ENCODE measurements at regions not wholly inside any gene's neighbourhood (a gene's known extent, or its start where the extent isn't known, plus 50 kb on each side); places are given as distances from the start of the nearest gene placed in this dataset.

DNA sequence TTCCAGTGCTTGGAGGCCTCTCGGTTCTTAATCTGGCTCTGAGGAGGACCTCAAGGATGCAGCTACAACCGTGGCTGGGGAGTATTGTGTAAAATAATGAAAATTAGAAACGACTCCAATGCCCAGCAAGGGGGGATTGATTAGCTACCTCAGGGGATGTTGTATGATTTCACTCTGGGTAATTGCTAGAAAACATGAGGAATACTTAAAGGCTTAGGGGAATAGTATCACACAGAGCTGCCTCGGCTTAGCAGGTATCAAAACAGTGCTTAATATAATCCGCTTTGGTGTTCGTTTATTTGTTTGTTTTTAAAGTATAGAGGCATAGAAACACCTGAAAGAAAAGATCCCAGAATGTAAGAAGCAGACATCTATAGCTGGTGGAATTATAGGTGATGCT is 102.5 kb downstream of the INHBB start:
- FAIRE-seq: no peak
- H4K5ac ChIP-seq (ENCODE audit: insufficient read length, low read depth, low read length): no peak overlapping the region
- no peak overlapping the region for H3K4me2 ChIP-seq (ENCODE audit: insufficient read depth in 1 of 2, low read depth in 2 of 2, low read length in 2 of 2)
- no peak overlapping the region for H3K23ac ChIP-seq (ENCODE audit: insufficient read length)
- H3K79me1 ChIP-seq (ENCODE audit: low read depth, low read length): no peaks in the 10 kb centered on the region
- no peak overlapping the region for H4K8ac ChIP-seq (ENCODE audit: extremely low read depth, insufficient read depth, low read length)
- POLR2A ChIA-PET (ENCODE audit: partially characterized antibody): no interaction called here
- CTCF ChIA-PET (ENCODE audit: partially characterized antibody): interaction anchor here (0.6 to 5.0 kb wide), 11 partner anchors 9 to 227 kb away, joined by 3 to 19 read pairs (median 7); no protein-coding TSS in a partner anchor
- H3K9ac ChIP-seq (replicated peaks in 1 of 4; ENCODE audit: extremely low read depth in 1 of 4, low read depth in 3 of 4, low read length in 3 of 4): no peak overlapping the region
- H3K36me3 ChIP-seq (ENCODE audit: control insufficient read depth in 2 of 4, insufficient read depth in 4 of 4, low read length in 3 of 4): no peaks in the 10 kb centered on the region
- H2BK20ac ChIP-seq (ENCODE audit: low read length): no peak overlapping the region
- TF ChIP-seq, protein P1, sequence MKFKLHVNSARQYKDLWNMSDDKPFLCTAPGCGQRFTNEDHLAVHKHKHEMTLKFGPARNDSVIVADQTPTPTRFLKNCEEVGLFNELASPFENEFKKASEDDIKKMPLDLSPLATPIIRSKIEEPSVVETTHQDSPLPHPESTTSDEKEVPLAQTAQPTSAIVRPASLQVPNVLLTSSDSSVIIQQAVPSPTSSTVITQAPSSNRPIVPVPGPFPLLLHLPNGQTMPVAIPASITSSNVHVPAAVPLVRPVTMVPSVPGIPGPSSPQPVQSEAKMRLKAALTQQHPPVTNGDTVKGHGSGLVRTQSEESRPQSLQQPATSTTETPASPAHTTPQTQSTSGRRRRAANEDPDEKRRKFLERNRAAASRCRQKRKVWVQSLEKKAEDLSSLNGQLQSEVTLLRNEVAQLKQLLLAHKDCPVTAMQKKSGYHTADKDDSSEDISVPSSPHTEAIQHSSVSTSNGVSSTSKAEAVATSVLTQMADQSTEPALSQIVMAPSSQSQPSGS (IDR thresholded peaks at IDR 0.05; ENCODE audit: low read length): no peak
- no peak for TF ChIP-seq YY1 (IDR thresholded peaks at IDR 0.05; ENCODE audit: low read depth, low read length)
- TF ChIP-seq MAFK (IDR thresholded peaks at IDR 0.05; ENCODE audit: low read depth, low read length): no peak
- no peak for TF ChIP-seq RXRA (IDR thresholded peaks at IDR 0.05; ENCODE audit: insufficient read depth, low read depth, low read length)
- no peak for TF ChIP-seq CHD1 (IDR thresholded peaks at IDR 0.05; ENCODE audit: low read depth, low read length)
- TF ChIP-seq POLR2A (IDR thresholded peaks at IDR 0.05; ENCODE audit: control extremely low read depth in 1 of 2, low read depth in 2 of 2, low read length in 2 of 2): no peak
- no peak for TF ChIP-seq ATF3 (IDR thresholded peaks at IDR 0.05; ENCODE audit: insufficient read depth, low read depth, low read length)
- TF ChIP-seq CTBP2 (IDR thresholded peaks at IDR 0.05; ENCODE audit: borderline replicate concordance, insufficient read depth, insufficient read length, low read length): no peak
- TF ChIP-seq SP2 (IDR thresholded peaks at IDR 0.05; ENCODE audit: low read length): no peak
- no peak for TF ChIP-seq CREB1 (IDR thresholded peaks at IDR 0.05)
- TF ChIP-seq, protein P2, sequence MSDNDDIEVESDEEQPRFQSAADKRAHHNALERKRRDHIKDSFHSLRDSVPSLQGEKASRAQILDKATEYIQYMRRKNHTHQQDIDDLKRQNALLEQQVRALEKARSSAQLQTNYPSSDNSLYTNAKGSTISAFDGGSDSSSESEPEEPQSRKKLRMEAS (IDR thresholded peaks at IDR 0.05): no peak
- H3K27ac ChIP-seq (ENCODE audit: low read depth, low read length): no peak overlapping the region
- H2BK120ac ChIP-seq (replicated peaks; ENCODE audit: low read depth, low read length): no peak overlapping the region
- WGBS, 2 experiments (ENCODE audit: extremely low coverage in 1 of 2, insufficient coverage in 1 of 2, insufficient read length in 1 of 2, insufficient replicate concordance in 2 of 2, low coverage in 1 of 2, low lambda C conversion rate in 2 of 2, missing lambda C conversion rate in 1 of 2): 89% methylated on average over 6 of the region's 6 CpGs; no CpG with 5 or more reads in 1 of the 2 experiments
- no peak overlapping the region for H2BK12ac ChIP-seq (ENCODE audit: low read depth, low read length)
- H3K4me1 ChIP-seq (replicated peaks in 1 of 4; ENCODE audit: control insufficient read depth in 3 of 4, insufficient read depth in 4 of 4, low read length in 3 of 4): peaks cover 0 to under 1% (median 0%) of the 10 kb centered on the region in 4 experiments; a peak in 2 of 7 replicates
- peaks cover 0 to 2% of the 10 kb centered on the region in 2 experiments for H4K20me1 ChIP-seq (replicated peaks in 1 of 2; ENCODE audit: control insufficient read depth in 1 of 2, insufficient read depth in 2 of 2, low read length in 2 of 2)
- no peaks in the 10 kb centered on the region for H3K23me2 ChIP-seq (ENCODE audit: low read depth, low read length)
- no peak overlapping the region for H3K56ac ChIP-seq (replicated peaks; ENCODE audit: insufficient read length, low read depth, low read length)
- no peak overlapping the region for H2BK5ac ChIP-seq (ENCODE audit: low read depth, low read length)
- peaks cover 0 to 38% (median 26%) of the 10 kb centered on the region in 4 experiments; a peak in 6 of 7 replicates for H3K27me3 ChIP-seq (replicated peaks in 1 of 4; ENCODE audit: control insufficient read depth in 3 of 4, extremely low read depth in 1 of 4, insufficient read depth in 3 of 4, low read length in 3 of 4)
- no peak overlapping the region for H2AFZ ChIP-seq (ENCODE audit: low read length)
- no peak overlapping the region for H2BK15ac ChIP-seq (ENCODE audit: low read length)
- no peak overlapping the region for H3K14ac ChIP-seq (ENCODE audit: insufficient read length)
- H2AK5ac ChIP-seq (ENCODE audit: low read depth, low read length): no peak overlapping the region
- no peaks in the 10 kb centered on the region for H3K79me2 ChIP-seq (ENCODE audit: control insufficient read depth in 1 of 2, insufficient read depth in 2 of 2, low read length in 2 of 2)
- DNase-seq (ENCODE audit: low read depth in 1 of 2, low spot score in 2 of 2): no peak
- no peak overlapping the region for H3K4ac ChIP-seq (replicated peaks; ENCODE audit: insufficient read length, low read depth, low read length)
- H3K4me3 ChIP-seq (ENCODE audit: extremely low read depth in 1 of 4, insufficient read depth in 2 of 4, low read depth in 3 of 4, low read length in 4 of 4): no peak overlapping the region
- H3K18ac ChIP-seq (ENCODE audit: extremely low read depth, low read length): no peak overlapping the region
- no peak overlapping the region for H4K91ac ChIP-seq (replicated peaks; ENCODE audit: insufficient read length, low read length)
- no peaks in the 10 kb centered on the region for H3K9me3 ChIP-seq (ENCODE audit: insufficient read depth in 2 of 2, low read depth in 1 of 2, low read length in 1 of 2)
